Caco-2 (cell line): ENCODE measurements at regions not wholly inside any gene's neighbourhood (a gene's known extent, or its start where the extent isn't known, plus 50 kb on each side); places are given as distances from the start of the nearest gene placed in this dataset.

ENCODE experiments used
- BruUV-seq: library from RNA; stranded (reverse); fragments of 400-500 nt; replicated peaks from 2 replicates; lab custom pipeline; 2021; lab: Mats Ljungman, UMichigan
- CTCF ChIA-PET: fragments of 300-600 bp; sonication (Branson Sonifier 250); formaldehyde crosslinking; loops from one replicate; lab custom pipeline; 2022; ENCODE audit warnings: antibody characterized with exemption; lab: Charles Lee
- POLR2A ChIA-PET: fragments of 300-600 bp; sonication (Branson Sonifier 250); formaldehyde crosslinking; loops from one replicate; lab custom pipeline; 2022; ENCODE audit warnings: antibody characterized with exemption; lab: Charles Lee
- DNase-seq, 2 experiments: peaks; one replicate each; pipeline versions ENCODE4 v3.0.0 to v3.0.0-alpha.2; 2020 to 2022
- H3K27me3 ChIP-seq: replicated peaks from 2 replicates; pipeline ENCODE4 v1.6.0; 2011; ENCODE audit warnings: low read length; ENCODE audit not compliant: control insufficient read depth, insufficient read depth
- H3K36me3 ChIP-seq: 2 replicates; pipeline ENCODE4 v1.5.1; 2011; ENCODE audit warnings: low read length; ENCODE audit not compliant: control insufficient read depth, insufficient read depth
- H3K4me1 ChIP-seq: fragments of 250-450 bp; sonication (Bioruptor Pico); 2 replicates; pipeline ENCODE4 v1.5.1; 2020; ENCODE audit warnings: mild to moderate bottlenecking
- H3K4me3 ChIP-seq: 2 replicates; pipeline ENCODE4 v1.5.1; 2011; ENCODE audit warnings: low read depth, mild to moderate bottlenecking, control low read depth, low read length
- H3K9me3 ChIP-seq: fragments of 250-450 bp; sonication (Bioruptor Pico); 2 replicates; pipeline ENCODE4 v1.5.1; 2020; ENCODE audit warnings: mild to moderate bottlenecking, moderate library complexity
- H3K27ac Mint-ChIP-seq: one replicate; pipeline ENCODE4 v1.8.0; 2022; ENCODE audit warnings: mixed read lengths; ENCODE audit not compliant: unreplicated experiment
- H3K27me3 Mint-ChIP-seq: one replicate; pipeline ENCODE4 v1.8.0; 2022; ENCODE audit warnings: mixed read lengths; ENCODE audit not compliant: insufficient read depth, unreplicated experiment
- H3K36me3 Mint-ChIP-seq: one replicate; pipeline ENCODE4 v1.8.0; 2022; ENCODE audit warnings: mild to moderate bottlenecking, mixed read lengths; ENCODE audit not compliant: insufficient read depth, unreplicated experiment
- H3K4me1 Mint-ChIP-seq: one replicate; pipeline ENCODE4 v1.8.0; 2022; ENCODE audit warnings: low read depth, mixed read lengths; ENCODE audit not compliant: unreplicated experiment
- H3K4me3 Mint-ChIP-seq: one replicate; pipeline ENCODE4 v1.8.0; 2022; ENCODE audit warnings: mild to moderate bottlenecking, moderate library complexity, mixed read lengths; ENCODE audit not compliant: unreplicated experiment
- H3K9me3 Mint-ChIP-seq: one replicate; pipeline ENCODE4 v1.8.0; 2022; ENCODE audit warnings: mixed read lengths; ENCODE audit not compliant: unreplicated experiment
- intact Hi-C: fragments of 100-400 bp; cut with micrococcal nuclease; formaldehyde crosslinking; loops from one replicate; pipeline ENCODE4 v1.10.0; 2022; ENCODE audit not compliant: unreplicated experiment
- TF ChIP-seq, protein P1 (sequence below), 2 experiments: fragments of 200-600 bp in 1 of 2; IDR thresholded peaks; 1 replicate in 1 of 2; 2 replicates in 1 of 2; pipeline versions ENCODE4 v1.5.1 to v1.8.0; 2011 to 2022; ENCODE audit warnings: antibody characterized with exemption in 1 of 2, control low read depth in 1 of 2, inconsistent platforms in 1 of 2, low read depth in 1 of 2, low read length in 1 of 2, mild to moderate bottlenecking in 1 of 2, moderate library complexity in 1 of 2; ENCODE audit not compliant: insufficient read depth in 1 of 2, severe bottlenecking in 1 of 2, unreplicated experiment in 1 of 2

- Mint-ChIP-seq H3K9me3 (peaks cover 10% of the 10 kb centered on the region), H3K36me3 (no peaks in the 10 kb centered on the region), H3K27ac (no peak overlapping the region), H3K27me3 (no peaks in the 10 kb centered on the region), H3K4me1 (no peaks in the 10 kb centered on the region), H3K4me3 (no peak overlapping the region)
- no peaks in the 10 kb centered on the region for H3K36me3 ChIP-seq
- H3K9me3 ChIP-seq: no peaks in the 10 kb centered on the region
- H3K27me3 ChIP-seq: no peaks in the 10 kb centered on the region
- TF ChIP-seq, protein P1, sequence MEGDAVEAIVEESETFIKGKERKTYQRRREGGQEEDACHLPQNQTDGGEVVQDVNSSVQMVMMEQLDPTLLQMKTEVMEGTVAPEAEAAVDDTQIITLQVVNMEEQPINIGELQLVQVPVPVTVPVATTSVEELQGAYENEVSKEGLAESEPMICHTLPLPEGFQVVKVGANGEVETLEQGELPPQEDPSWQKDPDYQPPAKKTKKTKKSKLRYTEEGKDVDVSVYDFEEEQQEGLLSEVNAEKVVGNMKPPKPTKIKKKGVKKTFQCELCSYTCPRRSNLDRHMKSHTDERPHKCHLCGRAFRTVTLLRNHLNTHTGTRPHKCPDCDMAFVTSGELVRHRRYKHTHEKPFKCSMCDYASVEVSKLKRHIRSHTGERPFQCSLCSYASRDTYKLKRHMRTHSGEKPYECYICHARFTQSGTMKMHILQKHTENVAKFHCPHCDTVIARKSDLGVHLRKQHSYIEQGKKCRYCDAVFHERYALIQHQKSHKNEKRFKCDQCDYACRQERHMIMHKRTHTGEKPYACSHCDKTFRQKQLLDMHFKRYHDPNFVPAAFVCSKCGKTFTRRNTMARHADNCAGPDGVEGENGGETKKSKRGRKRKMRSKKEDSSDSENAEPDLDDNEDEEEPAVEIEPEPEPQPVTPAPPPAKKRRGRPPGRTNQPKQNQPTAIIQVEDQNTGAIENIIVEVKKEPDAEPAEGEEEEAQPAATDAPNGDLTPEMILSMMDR (IDR thresholded peaks at IDR 0.05; ENCODE audit: insufficient read depth in 1 of 2, low read depth in 1 of 2, low read length in 1 of 2, severe bottlenecking in 1 of 2, unreplicated experiment in 1 of 2): no peak
- intact Hi-C loops: no loop called here
- no peak overlapping the region for H3K4me3 ChIP-seq
- ChIA-PET POLR2A (no interaction called here), CTCF (no interaction called here)
- H3K4me1 ChIP-seq: no peaks in the 10 kb centered on the region
- no TSS peak for BruUV-seq
- DNase-seq: no peak
Measured at GRCh38 chr2:221170548-221170947, 401.6 kb downstream of the EPHA4 start.

- ChIA-PET CTCF (no interaction called here), POLR2A (no interaction called here)
- Mint-ChIP-seq H3K27me3 (no peaks in the 10 kb centered on the region), H3K4me1 (no peaks in the 10 kb centered on the region), H3K36me3 (no peaks in the 10 kb centered on the region), H3K4me3 (no peak overlapping the region), H3K9me3 (peaks cover 19% of the 10 kb centered on the region), H3K27ac (no peak overlapping the region)
- no TSS peak for BruUV-seq
- no peaks in the 10 kb centered on the region for H3K9me3 ChIP-seq
- H3K27me3 ChIP-seq: no peaks in the 10 kb centered on the region
- TF ChIP-seq, protein P1 (IDR thresholded peaks at IDR 0.05; ENCODE audit: insufficient read depth in 1 of 2, low read depth in 1 of 2, low read length in 1 of 2, severe bottlenecking in 1 of 2, unreplicated experiment in 1 of 2): no peak
- no peaks in the 10 kb centered on the region for H3K4me1 ChIP-seq
- intact Hi-C loops: no loop called here
- H3K36me3 ChIP-seq: no peaks in the 10 kb centered on the region
- no peak overlapping the region for H3K4me3 ChIP-seq
- no peak for DNase-seq
Measured at GRCh38 chr2:221176667-221177066, 395.4 kb downstream of the EPHA4 start.

GRCh38 chr2:221178139-221178538, 394.0 kb downstream of the EPHA4 start:
- Histone ChIP-seq H3K4me3 (no peak overlapping the region), H3K27me3 (no peaks in the 10 kb centered on the region), H3K4me1 (no peaks in the 10 kb centered on the region), H3K9me3 (0 out of 2 replicates have a peak, but pooled peaks cover 3% of the 10 kb centered on the region), H3K36me3 (no peaks in the 10 kb centered on the region)
- Mint-ChIP-seq H3K9me3 (peaks cover 19% of the 10 kb centered on the region), H3K27me3 (no peaks in the 10 kb centered on the region), H3K4me1 (no peaks in the 10 kb centered on the region), H3K27ac (no peak overlapping the region), H3K36me3 (no peaks in the 10 kb centered on the region), H3K4me3 (no peak overlapping the region)
- intact Hi-C loops: no loop called here
- no peak for DNase-seq
- BruUV-seq: no TSS peak
- ChIA-PET CTCF (no interaction called here), POLR2A (no interaction called here)
- TF ChIP-seq, protein P1 (IDR thresholded peaks at IDR 0.05; ENCODE audit: insufficient read depth in 1 of 2, low read depth in 1 of 2, low read length in 1 of 2, severe bottlenecking in 1 of 2, unreplicated experiment in 1 of 2): no peak
